Heart left ventricle (tissue), 13 donors: ENCODE measurements at regions not wholly inside any gene's neighbourhood (a gene's known extent, or its start where the extent isn't known, plus 50 kb on each side); places are given as distances from the start of the nearest gene placed in this dataset.
"Not testable (repeated sequence)": the region's sequence is repeated elsewhere in the genome, so short reads cannot be mapped to it uniquely, and the experiment has no call there.

Experiments used
- CTCF ChIP-seq, 12 donors: fragments of 200-600 bp; sonication (generic) in 4 of 12; IDR thresholded peaks; one replicate each; pipeline versions ENCODE4 v1.5.0 to v1.8.0; 2018 to 2022; ENCODE audit warnings: antibody characterized with exemption in 12 of 12, mild to moderate bottlenecking in 5 of 12
- POLR2A ChIP-seq, 2 donors: fragments of 450-650 bp; IDR thresholded peaks; one replicate each; pipeline ENCODE4 v1.6.1; 2017; ENCODE audit warnings: antibody characterized with exemption in 2 of 2, mild to moderate bottlenecking in 2 of 2, moderate library complexity in 2 of 2
- donor health status: ischemic (EF 13 %, LVEDD 7.1; RV severe dilation, severe dysfunction).
- donor health status: DM: no; HTN: yes; CAD: no.
- donor health status: DM: no; HTN: no; CAD: no.
- donor health status: ischemic (EF 25% LVEDD 6.9; RV normal size, moderate dysfunction).
- donor health status: ischemic (EF 25% LVEDD 5.7; RV mildly dilated, moderate dysfunction).
- donor health status: ischemic (EF 35%, LVEDD 5.7; RV mildly dilated, moderate dysfunction).
- donor health status: nonischemic (EF 11% LVEDD 7.7; RV severe dilation, severe dysfunction).
- donor health status: DM: yes; HTN: yes; CAD: no.
- donor health status: PGD.
- donor health status: ischemic (EF 29% LVEDD 5.4; RV normal size, mild dysfunction).
- donor health status: nonischemic (EF 23%, LVEDD 6.1; RV moderate dilation, normal function).

- not testable (repeated sequence) for TF ChIP-seq CTCF, POLR2A (IDR thresholded peaks at IDR 0.05)
Observed at GRCh38 chr19:27355581-27355980, 1857.4 kb downstream of the UQCRFS1 start.
